Ovary (tissue), 7 donors: ENCODE measurements at regions not wholly inside any gene's neighbourhood (a gene's known extent, or its start where the extent isn't known, plus 50 kb on each side); places are given as distances from the start of the nearest gene placed in this dataset.

ENCODE experiments used
- DNase-seq, 5 donors: peaks; one replicate each; pipeline ENCODE4 v3.0.0-alpha.2; 2019 to 2020
- H3K27ac ChIP-seq, 2 donors: fragments of 200-600 bp; one replicate each; pipeline versions ENCODE4 v1.5.1 to v1.8.0; 2019 to 2022
- H3K27me3 ChIP-seq: fragments of 200-600 bp; one replicate; pipeline ENCODE4 v1.8.0; 2022
- H3K36me3 ChIP-seq: fragments of 200-600 bp; sonication (generic); one replicate; pipeline ENCODE4 v1.5.1; 2019
- H3K4me1 ChIP-seq: one replicate; pipeline ENCODE4 v1.8.1; 2013; ENCODE audit warnings: mild to moderate bottlenecking, moderate library complexity; ENCODE audit not compliant: insufficient read depth
- H3K4me3 ChIP-seq: fragments of 200-600 bp; sonication (generic); one replicate; pipeline ENCODE4 v1.5.1; 2017
- H3K9me3 ChIP-seq, 2 donors: fragments of 200-600 bp in 1 of 2; sonication (generic) in 1 of 2; one replicate each; pipeline versions ENCODE4 v1.5.1 to v1.8.1; 2013 to 2019; ENCODE audit warnings: mild to moderate bottlenecking in 1 of 2, moderate library complexity in 1 of 2
- CTCF ChIP-seq, 3 donors: fragments of 450-650 bp in 2 of 3; fragments of 200-600 bp in 1 of 3; IDR thresholded peaks; one replicate each; pipeline versions ENCODE4 v1.5.1 to v1.8.0; 2016 to 2022; ENCODE audit warnings: antibody characterized with exemption in 3 of 3, mild to moderate bottlenecking in 1 of 3
- EP300 ChIP-seq: sonication (generic); formaldehyde crosslinking; IDR thresholded peaks from one replicate; pipeline ENCODE4 v1.6.1; 2017; ENCODE audit warnings: antibody characterized with exemption
- POLR2A ChIP-seq: fragments of 450-650 bp; IDR thresholded peaks from one replicate; pipeline ENCODE4 v1.6.1; 2017; ENCODE audit warnings: antibody characterized with exemption, mild to moderate bottlenecking, moderate library complexity
- WGBS, 3 donors: extraction: QIAGEN DNeasy Blood & Tissue Kit in 1 of 3; methylation state at CpG; one replicate each; pipeline versions ENCODE4 v1.1.5 to v1.1.7; 2013 to 2017; 5-methylcytosine and 5-hydroxymethylcytosine counted together
- intact Hi-C, 4 donors: fragments of 100-400 bp; cut with DNase I; formaldehyde crosslinking; loops; one replicate each; pipeline versions ENCODE4 v1.11.0 to v1.15.1; 2022 to 2023
- donor health status: DM: no; HTN: no; CAD: no; lungs with moderate emphysema.
- donor health status: DM: no; HTN: no; CAD: no.
- donor health status: Bipolar disorder and iron deficiency.
- donor health status: DM: no; HTN: no; CAD: no.
- donor health status: DM: yes; HTN: yes; CAD: no.

- TF ChIP-seq EP300 (no peak), POLR2A (no peak), CTCF (IDR thresholded peaks at IDR 0.05) (no peak)
- DNase-seq, result no peak
- intact Hi-C loops, result no loop called here
- no peaks in the 10 kb centered on the region for H3K36me3 ChIP-seq
- no peaks in the 10 kb centered on the region for H3K4me1 ChIP-seq
- H3K4me3 ChIP-seq, result no peak overlapping the region
- no peaks in the 10 kb centered on the region for H3K9me3 ChIP-seq
- no peaks in the 10 kb centered on the region for H3K27me3 ChIP-seq
- H3K27ac ChIP-seq, result no peak overlapping the region
- 68 to 75% (median 71%) methylated on average over 4 of the region's 4 CpGs for WGBS, 3 donors
Observed at GRCh38 chr11:133697603-133698180, 147.6 kb downstream of the SPATA19 start.

DNA sequence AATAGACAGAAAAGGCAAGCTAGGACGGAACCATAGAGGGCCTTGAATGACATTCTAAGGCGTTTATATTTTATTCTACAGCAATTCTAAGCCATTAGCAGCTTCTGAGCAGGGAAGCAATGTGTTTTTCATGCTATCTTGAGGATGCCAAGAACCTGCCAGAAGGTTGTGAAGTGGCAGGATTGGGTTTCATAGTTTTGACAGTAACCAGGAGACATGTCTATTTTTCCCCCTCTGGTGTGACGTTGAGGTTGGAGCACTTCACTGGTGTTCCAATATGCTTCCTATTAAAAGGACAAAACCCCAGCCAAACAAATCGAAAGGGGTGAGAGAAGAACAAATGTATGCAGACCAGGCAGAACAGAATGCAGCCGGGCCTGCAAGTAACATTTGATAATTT is 148.2 kb downstream of the SPATA19 start:
- intact Hi-C loops, result no loop called here
- no peaks in the 10 kb centered on the region for H3K27me3 ChIP-seq
- H3K9me3 ChIP-seq, result no peaks in the 10 kb centered on the region
- no peak overlapping the region for H3K27ac ChIP-seq
- no peak for TF ChIP-seq POLR2A
- TF ChIP-seq EP300, result no peak
- TF ChIP-seq CTCF (IDR thresholded peaks at IDR 0.05), result no peak
- no peak for DNase-seq
- WGBS, 3 donors, result 63 to 74% (median 64%) methylated on average over 5 of the region's 5 CpGs
- H3K4me1 ChIP-seq, result no peaks in the 10 kb centered on the region
- H3K4me3 ChIP-seq, result no peak overlapping the region
- H3K36me3 ChIP-seq, result no peaks in the 10 kb centered on the region

- no peak overlapping the region for H3K27ac ChIP-seq
- no peaks in the 10 kb centered on the region for H3K4me1 ChIP-seq
- H3K4me3 ChIP-seq, result no peak overlapping the region
- no peaks in the 10 kb centered on the region for H3K36me3 ChIP-seq
- no peaks in the 10 kb centered on the region for H3K27me3 ChIP-seq
- no peak for TF ChIP-seq CTCF (IDR thresholded peaks at IDR 0.05)
- TF ChIP-seq EP300, result no peak
- TF ChIP-seq POLR2A, result no peak
- intact Hi-C loops, result no loop called here
- 29 to 53% (median 37%) methylated on average over 2 of the region's 2 CpGs for WGBS, 3 donors
- no peaks in the 10 kb centered on the region for H3K9me3 ChIP-seq
- DNase-seq, result no peak
Observed at GRCh38 chr11:133695387-133695786, 149.9 kb downstream of the SPATA19 start.

DNA sequence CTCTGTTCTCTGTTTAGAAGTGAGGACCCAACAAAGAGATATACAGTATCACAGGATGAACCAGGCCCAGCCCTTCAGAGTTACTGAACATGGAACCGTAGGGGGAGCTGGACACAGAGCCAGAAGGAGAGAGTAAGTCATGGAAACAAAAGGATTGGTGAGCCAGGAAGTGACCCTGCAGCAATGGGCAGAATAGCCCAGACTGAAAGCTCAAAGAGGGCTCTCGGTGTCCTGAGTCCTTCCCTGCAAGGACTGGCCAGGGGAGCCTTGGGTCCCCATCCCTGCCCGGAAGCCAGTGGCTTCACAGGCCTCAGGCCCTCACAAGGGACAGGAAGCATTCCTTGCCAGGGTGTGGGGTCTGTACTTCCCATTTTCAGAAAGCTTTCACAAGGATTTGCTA is 150.6 kb downstream of the SPATA19 start:
- intact Hi-C loops, result no loop called here
- no peaks in the 10 kb centered on the region for H3K4me1 ChIP-seq
- H3K36me3 ChIP-seq, result no peaks in the 10 kb centered on the region
- H3K9me3 ChIP-seq, result no peaks in the 10 kb centered on the region
- TF ChIP-seq CTCF (IDR thresholded peaks at IDR 0.05) (no peak), POLR2A (no peak), EP300 (no peak)
- no peaks in the 10 kb centered on the region for H3K27me3 ChIP-seq
- no peak overlapping the region for H3K4me3 ChIP-seq
- 76 to 90% (median 81%) methylated on average over 3 of the region's 3 CpGs for WGBS, 3 donors
- DNase-seq, result no peak
- no peak overlapping the region for H3K27ac ChIP-seq
